ENCODE measurements at regions not wholly inside any gene's neighbourhood (a gene's known extent, or its start where the extent isn't known, plus 50 kb on each side); places are given as distances from the start of the nearest gene placed in this dataset.

- no peaks in the 10 kb centered on the region for H3K4me1 ChIP-seq (ENCODE audit: control insufficient read depth, insufficient read depth, low read length)
- no peaks in the 10 kb centered on the region for H3K79me2 ChIP-seq (ENCODE audit: control insufficient read depth, insufficient read depth, low read length)
- BruUV-seq (replicated peaks) = no TSS peak
- no peaks in the 10 kb centered on the region for H3K27me3 ChIP-seq (replicated peaks in 1 of 2; ENCODE audit: control insufficient read depth in 2 of 2, insufficient read depth in 2 of 2, low read length in 1 of 2)
- H3K4me3 ChIP-seq = no peak overlapping the region
- WGBS (ENCODE audit: insufficient coverage, insufficient replicate concordance, low lambda C conversion rate, missing lambda C conversion rate) = 25% methylated on average over 2 of the region's 2 CpGs
- ChIA-PET RAD21 (ENCODE audit: unreplicated experiment) (no interaction called here), SMC1A (ENCODE audit: uncharacterized antibody, unreplicated experiment) (no interaction called here), POLR2A (no interaction called here), CTCF (no interaction called here)
- no peaks in the 10 kb centered on the region for H3K9me3 ChIP-seq (replicated peaks; ENCODE audit: control insufficient read depth, insufficient read depth, low read length)
- TF ChIP-seq SUPT20H (IDR thresholded peaks at IDR 0.05; ENCODE audit: borderline replicate concordance, control insufficient read depth, low read depth, low read length) (no peak), RELA (IDR thresholded peaks at IDR 0.05; ENCODE audit: borderline replicate concordance, partially characterized antibody) (no peak), ZNF217 (IDR thresholded peaks at IDR 0.05) (no peak), PKNOX1 (IDR thresholded peaks at IDR 0.05) (no peak), RAD21 (IDR thresholded peaks at IDR 0.05; ENCODE audit: insufficient read depth, low read depth, low read length) (no peak), CEBPZ (IDR thresholded peaks at IDR 0.05; ENCODE audit: low read depth, low read length) (no peak), ATF3 (IDR thresholded peaks at IDR 0.05; ENCODE audit: borderline replicate concordance, extremely low read depth, low read depth, low read length) (no peak), SMC3 (IDR thresholded peaks at IDR 0.05; ENCODE audit: borderline replicate concordance, low read length) (no peak), HCFC1 (IDR thresholded peaks at IDR 0.05; ENCODE audit: low read length) (no peak)
- in situ Hi-C loops (cut with MboI) (no loop called here), intact Hi-C loops (cut with micrococcal nuclease; ENCODE audit: unreplicated experiment) (no loop called here)
- ATAC-seq = no peak
- no peaks in the 10 kb centered on the region for H3K36me3 ChIP-seq (ENCODE audit: control insufficient read depth in 2 of 2, insufficient read depth in 2 of 2, low read length in 1 of 2)
- H3K4me2 ChIP-seq (ENCODE audit: control insufficient read depth, insufficient read depth) = no peak overlapping the region
- no peak for FAIRE-seq
- H3K27ac ChIP-seq (ENCODE audit: control insufficient read depth, insufficient read depth) = no peak overlapping the region
- no peak overlapping the region for H2AFZ ChIP-seq (ENCODE audit: control insufficient read depth, low read depth, low read length)
- no peak overlapping the region for H3K9ac ChIP-seq (ENCODE audit: control insufficient read depth, insufficient read depth, low read length)
- no peak for DNase-seq (ENCODE audit: low read depth, low spot score)
- no peaks in the 10 kb centered on the region for H4K20me1 ChIP-seq (ENCODE audit: control insufficient read depth, insufficient read depth)
Measured at GRCh38 chr4:63851496-63851895, 557.8 kb downstream of the TECRL start.

Measured in GM12878 (cell line).